HL-60 (cell line): ENCODE measurements at regions not wholly inside any gene's neighbourhood (a gene's known extent, or its start where the extent isn't known, plus 50 kb on each side); places are given as distances from the start of the nearest gene placed in this dataset.

Experiments
- DNase-seq, 2 experiments: peaks; one replicate each; pipeline ENCODE4 v3.0.0-alpha.2; 2010 to 2020; ENCODE audit warnings: low read depth in 1 of 2, low spot score in 1 of 2
- H3K27ac ChIP-seq: fragments of 250-450 bp; sonication (Bioruptor Pico); replicated peaks from 2 replicates; pipeline ENCODE4 v1.5.1; 2020; ENCODE audit warnings: mild to moderate bottlenecking, moderate library complexity
- H3K27me3 ChIP-seq: fragments of 250-450 bp; sonication (Bioruptor Pico); 2 replicates; pipeline ENCODE4 v1.5.1; 2021; ENCODE audit warnings: mild to moderate bottlenecking, moderate library complexity; ENCODE audit not compliant: insufficient read depth, poor library complexity, severe bottlenecking
- H3K4me3 ChIP-seq: replicated peaks from 2 replicates; pipeline ENCODE4 v1.5.1; 2011; ENCODE audit warnings: mild to moderate bottlenecking, control low read depth, low read length; ENCODE audit not compliant: insufficient read depth
- CTCF ChIP-seq: IDR thresholded peaks from one replicate; pipeline ENCODE4 v1.5.1; 2011; ENCODE audit warnings: low read length, control low read depth, inconsistent platforms; ENCODE audit not compliant: insufficient read depth
- GABPA ChIP-seq: IDR thresholded peaks from 2 replicates; pipeline ENCODE4 v1.6.1; 2012; ENCODE audit warnings: low read depth
- POLR2AphosphoS5 ChIP-seq: IDR thresholded peaks from 2 replicates; pipeline ENCODE4 v1.6.1; 2012; ENCODE audit warnings: low read depth
- REST ChIP-seq: IDR thresholded peaks from 2 replicates; pipeline ENCODE4 v1.6.1; 2012; ENCODE audit warnings: low read depth; ENCODE audit not compliant: insufficient replicate concordance
- SPI1 ChIP-seq: IDR thresholded peaks from 2 replicates; pipeline ENCODE4 v1.6.1; 2012; ENCODE audit warnings: low read depth, mild to moderate bottlenecking, borderline replicate concordance

GRCh38 chr6:84462698-84463097 lies 235.3 kb upstream of the CEP162 start:
- DNase-seq: no peak
- H3K27me3 ChIP-seq: no peaks in the 10 kb centered on the region
- TF ChIP-seq CTCF (no peak), POLR2AphosphoS5 (no peak), REST (no peak), GABPA (no peak), SPI1 (no peak)
- no peak overlapping the region for H3K27ac ChIP-seq
- H3K4me3 ChIP-seq: no peak overlapping the region

- Histone ChIP-seq H3K4me3 (no peak overlapping the region), H3K27me3 (no peaks in the 10 kb centered on the region), H3K27ac (no peak overlapping the region)
- no peak for DNase-seq
- TF ChIP-seq GABPA (no peak), REST (no peak), POLR2AphosphoS5 (no peak), CTCF (no peak), SPI1 (no peak)
These were observed 234.0 kb upstream of the CEP162 start for GRCh38 chr6:84461461-84461860.

GRCh38 chr6:84460491-84460890 lies 233.0 kb upstream of the CEP162 start:
- no peak for DNase-seq
- no peak overlapping the region for H3K4me3 ChIP-seq
- H3K27ac ChIP-seq: no peak overlapping the region
- no peaks in the 10 kb centered on the region for H3K27me3 ChIP-seq
- TF ChIP-seq CTCF (no peak), GABPA (no peak), REST (no peak), POLR2AphosphoS5 (no peak), SPI1 (no peak)
